ENCODE measurements at regions not wholly inside any gene's neighbourhood (a gene's known extent, or its start where the extent isn't known, plus 50 kb on each side); places are given as distances from the start of the nearest gene placed in this dataset.

DNA sequence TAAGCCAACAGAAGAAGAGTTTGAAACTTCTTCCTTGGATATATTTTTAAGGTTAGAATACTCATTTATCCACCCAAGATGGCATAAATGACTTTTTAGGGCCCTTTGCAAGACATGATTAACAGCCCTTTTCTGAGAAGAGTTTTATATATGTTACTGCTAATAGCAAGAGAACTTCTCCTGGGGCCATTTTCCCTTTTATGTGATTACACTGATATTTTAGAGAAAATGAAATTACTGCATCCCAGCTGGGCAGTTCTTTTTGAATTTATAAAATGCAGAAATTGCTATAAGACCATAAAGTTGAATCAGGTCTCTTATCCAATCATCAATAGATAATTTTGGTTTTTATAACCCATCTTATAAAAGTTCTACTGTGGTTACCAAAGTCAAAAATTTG, 161.3 kb upstream of the RFX3 start:
- no peak overlapping the region for H3K27ac ChIP-seq (ENCODE audit: low read depth, low read length)
- no peak for DNase-seq (ENCODE audit: low read depth, low spot score)
- H3K27me3 ChIP-seq (ENCODE audit: insufficient read depth, low read length) = no peaks in the 10 kb centered on the region
- CTCF ChIA-PET = no interaction called here
- H3K9me2 ChIP-seq (ENCODE audit: insufficient read depth) = no peaks in the 10 kb centered on the region
- H3K79me2 ChIP-seq (ENCODE audit: insufficient read depth, low read length) = no peaks in the 10 kb centered on the region
- no peaks in the 10 kb centered on the region for H3K4me1 ChIP-seq (ENCODE audit: control insufficient read depth in 1 of 2, insufficient read depth in 2 of 2, low read length in 2 of 2)
- no peaks in the 10 kb centered on the region for H3K9me3 ChIP-seq (ENCODE audit: control insufficient read depth in 1 of 2, insufficient read depth in 1 of 2, low read depth in 1 of 2, low read length in 2 of 2)
- H3K36me3 ChIP-seq (ENCODE audit: control insufficient read depth in 1 of 2, insufficient read depth in 2 of 2, low read length in 2 of 2) = no peaks in the 10 kb centered on the region
- H3K4me3 ChIP-seq (replicated peaks in 1 of 2; ENCODE audit: low read depth in 1 of 2, low read length in 2 of 2) = no peak overlapping the region
- intact Hi-C loops (cut with micrococcal nuclease) = no loop called here
- H2AFZ ChIP-seq (ENCODE audit: low read depth, low read length, poor library complexity, severe bottlenecking) = no peak overlapping the region
- no TSS peak for BruUV-seq (replicated peaks)
- TF ChIP-seq SRF (IDR thresholded peaks at IDR 0.05; ENCODE audit: low read depth) (no peak), ZFX (IDR thresholded peaks at IDR 0.05) (no peak), CEBPB (IDR thresholded peaks at IDR 0.05; ENCODE audit: low read depth) (no peak), SIN3A (IDR thresholded peaks at IDR 0.05; ENCODE audit: low read depth) (no peak), EZH2 (IDR thresholded peaks at IDR 0.05) (no peak), ELF1 (IDR thresholded peaks at IDR 0.05; ENCODE audit: borderline replicate concordance, low read depth) (no peak), POLR2A (IDR thresholded peaks at IDR 0.05; ENCODE audit: borderline replicate concordance, extremely low read depth, insufficient read depth, insufficient read length) (no peak)
- TF ChIP-seq, protein P1, sequence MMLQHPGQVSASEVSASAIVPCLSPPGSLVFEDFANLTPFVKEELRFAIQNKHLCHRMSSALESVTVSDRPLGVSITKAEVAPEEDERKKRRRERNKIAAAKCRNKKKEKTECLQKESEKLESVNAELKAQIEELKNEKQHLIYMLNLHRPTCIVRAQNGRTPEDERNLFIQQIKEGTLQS (IDR thresholded peaks at IDR 0.05) = no peak
- TF ChIP-seq, protein P2, sequence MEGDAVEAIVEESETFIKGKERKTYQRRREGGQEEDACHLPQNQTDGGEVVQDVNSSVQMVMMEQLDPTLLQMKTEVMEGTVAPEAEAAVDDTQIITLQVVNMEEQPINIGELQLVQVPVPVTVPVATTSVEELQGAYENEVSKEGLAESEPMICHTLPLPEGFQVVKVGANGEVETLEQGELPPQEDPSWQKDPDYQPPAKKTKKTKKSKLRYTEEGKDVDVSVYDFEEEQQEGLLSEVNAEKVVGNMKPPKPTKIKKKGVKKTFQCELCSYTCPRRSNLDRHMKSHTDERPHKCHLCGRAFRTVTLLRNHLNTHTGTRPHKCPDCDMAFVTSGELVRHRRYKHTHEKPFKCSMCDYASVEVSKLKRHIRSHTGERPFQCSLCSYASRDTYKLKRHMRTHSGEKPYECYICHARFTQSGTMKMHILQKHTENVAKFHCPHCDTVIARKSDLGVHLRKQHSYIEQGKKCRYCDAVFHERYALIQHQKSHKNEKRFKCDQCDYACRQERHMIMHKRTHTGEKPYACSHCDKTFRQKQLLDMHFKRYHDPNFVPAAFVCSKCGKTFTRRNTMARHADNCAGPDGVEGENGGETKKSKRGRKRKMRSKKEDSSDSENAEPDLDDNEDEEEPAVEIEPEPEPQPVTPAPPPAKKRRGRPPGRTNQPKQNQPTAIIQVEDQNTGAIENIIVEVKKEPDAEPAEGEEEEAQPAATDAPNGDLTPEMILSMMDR (IDR thresholded peaks at IDR 0.05 in 2 of 3, conservative IDR thresholded peaks at IDR 0.05 in 1 of 3; ENCODE audit: borderline replicate concordance in 1 of 3, insufficient read depth in 1 of 3, low read depth in 2 of 3, low read length in 2 of 3) = no peak
- H3K4me2 ChIP-seq (ENCODE audit: low read length) = no peak overlapping the region
- H4K20me1 ChIP-seq (ENCODE audit: insufficient read depth) = no peaks in the 10 kb centered on the region
- RAD21 ChIA-PET (ENCODE audit: low non-redundant PET in 1 of 2, low total read pairs in 2 of 2, uncharacterized antibody in 2 of 2, unreplicated experiment in 2 of 2) = no interaction called here
- POLR2A ChIA-PET = no interaction called here
- H3K9ac ChIP-seq (ENCODE audit: low read length) = no peak overlapping the region
- ATAC-seq = no peak

- H4K20me1 ChIP-seq (ENCODE audit: insufficient read depth) = no peaks in the 10 kb centered on the region
- ATAC-seq (no peak), DNase-seq (ENCODE audit: low read depth, low spot score) (no peak)
- intact Hi-C loops (cut with micrococcal nuclease) = no loop called here
- H3K4me2 ChIP-seq (ENCODE audit: low read length) = no peak overlapping the region
- BruUV-seq (replicated peaks) = no TSS peak
- RAD21 ChIA-PET (ENCODE audit: low non-redundant PET in 1 of 2, low total read pairs in 2 of 2, uncharacterized antibody in 2 of 2, unreplicated experiment in 2 of 2) = no interaction called here
- H3K9me3 ChIP-seq (ENCODE audit: control insufficient read depth in 1 of 2, insufficient read depth in 1 of 2, low read depth in 1 of 2, low read length in 2 of 2) = no peaks in the 10 kb centered on the region
- H2AFZ ChIP-seq (ENCODE audit: low read depth, low read length, poor library complexity, severe bottlenecking) = no peak overlapping the region
- no peaks in the 10 kb centered on the region for H3K27me3 ChIP-seq (ENCODE audit: insufficient read depth, low read length)
- no peak overlapping the region for H3K27ac ChIP-seq (ENCODE audit: low read depth, low read length)
- H3K4me1 ChIP-seq (ENCODE audit: control insufficient read depth in 1 of 2, insufficient read depth in 2 of 2, low read length in 2 of 2) = no peaks in the 10 kb centered on the region
- H3K4me3 ChIP-seq (replicated peaks in 1 of 2; ENCODE audit: low read depth in 1 of 2, low read length in 2 of 2) = no peak overlapping the region
- no peaks in the 10 kb centered on the region for H3K9me2 ChIP-seq (ENCODE audit: insufficient read depth)
- POLR2A ChIA-PET = no interaction called here
- H3K9ac ChIP-seq (ENCODE audit: low read length) = no peak overlapping the region
- CTCF ChIA-PET = no interaction called here
- H3K79me2 ChIP-seq (ENCODE audit: insufficient read depth, low read length) = no peaks in the 10 kb centered on the region
- no peaks in the 10 kb centered on the region for H3K36me3 ChIP-seq (ENCODE audit: control insufficient read depth in 1 of 2, insufficient read depth in 2 of 2, low read length in 2 of 2)
- TF ChIP-seq SIN3A (IDR thresholded peaks at IDR 0.05; ENCODE audit: low read depth) (no peak), EZH2 (IDR thresholded peaks at IDR 0.05) (no peak), CBX3 (IDR thresholded peaks at IDR 0.05; ENCODE audit: low read depth) (no peak), POLR2AphosphoS5 (IDR thresholded peaks at IDR 0.05; ENCODE audit: low read depth, low read length) (no peak), EZH2phosphoT487 (IDR thresholded peaks at IDR 0.05; ENCODE audit: borderline replicate concordance) (no peak), EGR1 (IDR thresholded peaks at IDR 0.05; ENCODE audit: low read depth) (no peak), FOSL1 (IDR thresholded peaks at IDR 0.05; ENCODE audit: low read depth) (no peak), SRF (IDR thresholded peaks at IDR 0.05; ENCODE audit: low read depth) (no peak), TCF7L2 (IDR thresholded peaks at IDR 0.05; ENCODE audit: borderline replicate concordance, extremely low read depth, insufficient read depth, insufficient read length) (no peak), POLR2A (IDR thresholded peaks at IDR 0.05; ENCODE audit: borderline replicate concordance, extremely low read depth, insufficient read depth, insufficient read length) (no peak), SP1 (IDR thresholded peaks at IDR 0.05; ENCODE audit: low read depth) (no peak), ELF1 (IDR thresholded peaks at IDR 0.05; ENCODE audit: borderline replicate concordance, low read depth) (no peak), ZFX (IDR thresholded peaks at IDR 0.05) (no peak), CEBPB (IDR thresholded peaks at IDR 0.05; ENCODE audit: low read depth) (no peak), JUND (IDR thresholded peaks at IDR 0.05) (no peak)
- TF ChIP-seq, protein P1 (IDR thresholded peaks at IDR 0.05) = no peak
- TF ChIP-seq, protein P2 (IDR thresholded peaks at IDR 0.05 in 2 of 3, conservative IDR thresholded peaks at IDR 0.05 in 1 of 3; ENCODE audit: borderline replicate concordance in 1 of 3, insufficient read depth in 1 of 3, low read depth in 2 of 3, low read length in 2 of 3) = no peak
These were observed 156.4 kb upstream of the RFX3 start for GRCh38 chr9:3682186-3682585.
